K562 (cell line): ENCODE measurements at regions not wholly inside any gene's neighbourhood (a gene's known extent, or its start where the extent isn't known, plus 50 kb on each side); places are given as distances from the start of the nearest gene placed in this dataset.

ENCODE experiments used
- ATAC-seq: fragments of 200-7000 bp; cut with Tn5 transposase; 3 replicates; pipeline ENCODE4 v1.9.1; 2020; ENCODE audit warnings: moderate library complexity
- BruUV-seq: library from RNA; stranded (reverse); fragments of 400-500 nt; replicated peaks from 2 replicates; lab custom pipeline; 2021; lab: Mats Ljungman, UMichigan
- CTCF ChIA-PET: fragments of 300-600 bp; formaldehyde crosslinking; extraction: SDS; loops from one replicate; lab custom pipeline; 2021; ENCODE audit warnings: low intra/inter-chr PET ratio; lab: Yijun Ruan, JAX
- POLR2A ChIA-PET: fragments of 300-600, 350-650 bp; sonication (Branson Sonifier 250); formaldehyde crosslinking; extraction: SDS; loops from one replicate; lab custom pipeline; 2021; ENCODE audit warnings: antibody characterized with exemption, inconsistent platforms; lab: Yijun Ruan, JAX
- DNase-seq, 4 experiments: peaks; one replicate each; pipeline versions ENCODE4 v3.0.0 to v3.0.0-alpha.2; 2011 to 2018; ENCODE audit warnings: low spot score in 3 of 4, mixed read lengths in 3 of 4; ENCODE audit errors: extremely low read depth in 1 of 4
- FAIRE-seq: peaks from 2 replicates; lab custom pipeline; 2011; peaks lifted over from hg19 to GRCh38; lab: Jason Lieb, UNC
- H2AFZ ChIP-seq: 2 replicates; pipeline ENCODE4 v1.6.0; 2011; ENCODE audit warnings: low read depth, low read length, control low read depth, inconsistent platforms
- H3K27ac ChIP-seq: fragments of 200-600 bp; 3 replicates; pipeline ENCODE4 v1.8.0; 2011; ENCODE audit warnings: low read depth, mild to moderate bottlenecking, control low read depth, inconsistent platforms, low read length, moderate library complexity, mixed read lengths; ENCODE audit errors: extremely low read depth
- H3K27me3 ChIP-seq, 2 experiments: fragments of 300-600 bp in 1 of 2; 2 replicates in 1 of 2; 3 replicates in 1 of 2; pipeline versions ENCODE4 v1.6.0 to v1.8.0; 2011; ENCODE audit warnings: inconsistent platforms in 2 of 2, low read length in 2 of 2, mild to moderate bottlenecking in 1 of 2, mixed read lengths in 1 of 2, moderate library complexity in 1 of 2; ENCODE audit not compliant: control insufficient read depth in 2 of 2, insufficient read depth in 2 of 2
- H3K36me3 ChIP-seq: fragments of 300-600 bp; 3 replicates; pipeline ENCODE4 v1.8.0; 2011; ENCODE audit warnings: mild to moderate bottlenecking, low read length, inconsistent platforms; ENCODE audit not compliant: control insufficient read depth, insufficient read depth
- H3K4me1 ChIP-seq, 2 experiments: fragments of 200-600 bp in 1 of 2; replicated peaks in 1 of 2; 2 replicates in 1 of 2; 3 replicates in 1 of 2; pipeline versions ENCODE4 v1.5.1 to v1.8.0; 2011; ENCODE audit warnings: inconsistent platforms in 2 of 2, low read length in 2 of 2, mild to moderate bottlenecking in 1 of 2, mixed read lengths in 1 of 2, moderate library complexity in 1 of 2; ENCODE audit not compliant: control insufficient read depth in 2 of 2, insufficient read depth in 2 of 2
- H3K4me2 ChIP-seq: 2 replicates; pipeline ENCODE4 v1.6.1; 2011; ENCODE audit warnings: low read length, control low read depth, inconsistent platforms, mixed read lengths; ENCODE audit not compliant: insufficient read depth
- H3K4me3 ChIP-seq: fragments of 200-600 bp; sonication (generic), shearing (Covaris generic); 2 replicates; pipeline ENCODE4 v1.5.1; 2016; ENCODE audit warnings: control low read depth, inconsistent platforms
- H3K79me2 ChIP-seq: fragments of 200-600 bp; 3 replicates; pipeline ENCODE4 v1.8.0; 2011; ENCODE audit warnings: low read length, inconsistent platforms; ENCODE audit not compliant: control insufficient read depth, insufficient read depth
- H3K9ac ChIP-seq, 2 experiments: 2 replicates each; pipeline versions ENCODE4 v1.6.0 to v1.6.1; 2011; ENCODE audit warnings: low read depth in 2 of 2, low read length in 2 of 2, control low read depth in 1 of 2, inconsistent platforms in 1 of 2, mild to moderate bottlenecking in 1 of 2, mixed read lengths in 1 of 2; ENCODE audit not compliant: insufficient read depth in 1 of 2
- H3K9me1 ChIP-seq: one replicate; pipeline ENCODE4 v1.6.0; 2011; ENCODE audit warnings: inconsistent platforms, mild to moderate bottlenecking, low read length, moderate library complexity; ENCODE audit not compliant: control insufficient read depth, insufficient read depth
- H3K9me3 ChIP-seq: replicated peaks from 2 replicates; pipeline ENCODE4 v1.5.1; 2011; ENCODE audit warnings: low read depth, low read length, inconsistent platforms; ENCODE audit not compliant: control insufficient read depth, insufficient read depth
- H4K20me1 ChIP-seq: replicated peaks from 2 replicates; pipeline ENCODE4 v1.6.1; 2011; ENCODE audit warnings: low read length, inconsistent platforms, mixed read lengths; ENCODE audit not compliant: control insufficient read depth, insufficient read depth
- DDX20 ChIP-seq: fragments of 450-650 bp; IDR thresholded peaks from 2 replicates; pipeline ENCODE4 v1.6.1; 2016; ENCODE audit warnings: missing genetic modification characterization, low read depth, mild to moderate bottlenecking, missing compliant biosample characterization, moderate library complexity
- EP300 ChIP-seq: IDR thresholded peaks from 2 replicates; pipeline ENCODE4 v1.6.1; 2012; ENCODE audit warnings: low read length, improper control_type of control experiment
- HEY1 ChIP-seq: fragments of 250-450 bp; sonication (Bioruptor Pico); IDR thresholded peaks from 2 replicates; pipeline ENCODE4 v1.5.0; 2020; ENCODE audit warnings: mild to moderate bottlenecking, moderate library complexity, borderline replicate concordance
- HMBOX1 ChIP-seq: sonication (generic); IDR thresholded peaks from 2 replicates; pipeline ENCODE4 v1.6.1; 2016
- HNRNPK ChIP-seq: fragments of 200-400 bp; formaldehyde crosslinking; IDR thresholded peaks from one replicate; pipeline ENCODE4 v1.6.1; 2018; ENCODE audit warnings: mild to moderate bottlenecking, low read depth, low read length; ENCODE audit not compliant: poor library complexity, severe bottlenecking
- RAD21 ChIP-seq, 2 experiments: fragments of 250-450 bp in 1 of 2; fragments of 450-650 bp in 1 of 2; sonication (Bioruptor Pico) in 1 of 2; formaldehyde crosslinking in 1 of 2; IDR thresholded peaks in 1 of 2; conservative IDR thresholded peaks in 1 of 2; 2 replicates each; pipeline versions ENCODE4 v1.4.0 to v1.8.0; 2020 to 2022; ENCODE audit warnings: mild to moderate bottlenecking in 2 of 2, moderate library complexity in 1 of 2
- SETDB1 ChIP-seq: IDR thresholded peaks from one replicate; pipeline ENCODE4 v1.6.1; 2012; ENCODE audit warnings: low read length, control low read depth, inconsistent platforms
- SIN3B ChIP-seq: fragments of 450-650 bp; IDR thresholded peaks from 2 replicates; pipeline ENCODE4 v1.6.1; 2017; ENCODE audit warnings: low read depth, mild to moderate bottlenecking, moderate library complexity
- TCF3 ChIP-seq: sonication (generic); formaldehyde crosslinking; IDR thresholded peaks from 2 replicates; pipeline ENCODE4 v1.4.0; 2020; ENCODE audit warnings: mild to moderate bottlenecking, missing genetic modification reagents
- ZEB2 ChIP-seq: fragments of 450-650 bp; IDR thresholded peaks from 2 replicates; pipeline ENCODE4 v1.6.1; 2016
- ZNF140 ChIP-seq: fragments of 250-450 bp; sonication (Bioruptor Pico); IDR thresholded peaks from 2 replicates; pipeline ENCODE4 v1.8.0; 2021; ENCODE audit warnings: moderate library complexity, mild to moderate bottlenecking, inconsistent platforms
- ZNF785 ChIP-seq: fragments of 250-450 bp; sonication (Bioruptor Pico); IDR thresholded peaks from 2 replicates; pipeline ENCODE4 v1.4.0; 2020; ENCODE audit warnings: mild to moderate bottlenecking
- WGBS: fragments of 100-300 bp; shearing (Covaris generic); methylation state at CpG from one replicate; pipeline ENCODE4 v1.1.6; 2016; ENCODE audit warnings: low coverage, mixed read lengths; ENCODE audit not compliant: insufficient coverage; ENCODE audit errors: missing lambda C conversion rate; 5-methylcytosine and 5-hydroxymethylcytosine counted together
- in situ Hi-C: fragments of 300-500 bp; cut with MboI; formaldehyde crosslinking; loops from 4 replicates; pipeline ENCODE4 v1.15.0; 2018; ENCODE audit warnings: inconsistent platforms, mixed read lengths
- intact Hi-C: fragments of 100-400 bp; cut with micrococcal nuclease; formaldehyde crosslinking; loops from 2 replicates; pipeline ENCODE4 v1.14.2; 2022
- TF ChIP-seq, protein P1 (sequence below): sonication (generic); formaldehyde crosslinking; IDR thresholded peaks from 2 replicates; pipeline ENCODE4 v1.8.1; 2023; ENCODE audit warnings: mild to moderate bottlenecking, missing genetic modification reagents, moderate library complexity

DNA sequence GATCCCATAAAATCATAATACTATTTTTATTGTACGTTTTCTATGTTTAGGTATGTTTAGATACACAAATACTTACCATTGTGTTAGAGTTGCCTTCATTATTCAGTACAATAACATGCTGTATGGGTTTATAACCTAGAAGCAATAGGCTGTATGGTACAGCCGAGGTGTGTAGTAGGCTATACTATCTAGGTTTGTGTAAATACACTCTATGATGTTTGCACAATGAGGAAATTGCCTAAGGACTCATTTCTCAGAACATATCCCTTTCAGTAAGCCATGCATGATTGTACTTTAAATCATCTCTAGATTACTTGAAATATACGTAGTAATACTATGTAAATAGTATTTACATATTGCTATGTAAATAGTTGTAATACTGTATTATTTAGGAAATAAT, 156.7 kb downstream of the CDCA7 start:
- no peaks in the 10 kb centered on the region for H3K79me2 ChIP-seq
- no peak overlapping the region for H3K4me2 ChIP-seq
- FAIRE-seq (no peak), DNase-seq (no peak), ATAC-seq (no peak)
- H3K9ac ChIP-seq, result no peak overlapping the region
- H3K36me3 ChIP-seq, result no peaks in the 10 kb centered on the region
- no peak overlapping the region for H3K27ac ChIP-seq
- 0% methylated on average over 3 of the region's 3 CpGs for WGBS
- H4K20me1 ChIP-seq, result no peaks in the 10 kb centered on the region
- intact Hi-C loops, result no loop called here
- H2AFZ ChIP-seq, result no peak overlapping the region
- CTCF ChIA-PET, result no interaction called here
- no TSS peak for BruUV-seq
- peaks cover 1 to 7% of the 10 kb centered on the region in 2 experiments; a peak in 2 of 5 replicates for H3K27me3 ChIP-seq
- TF ChIP-seq HNRNPK (no peak), ZNF140 (CRISPR knock-in tag) (no peak), TCF3 (CRISPR knock-in tag) (no peak), SIN3B (no peak)
- no peak overlapping the region for H3K4me3 ChIP-seq
- no peaks in the 10 kb centered on the region for H3K9me3 ChIP-seq
- in situ Hi-C loops, result no loop called here
- no peaks in the 10 kb centered on the region for H3K4me1 ChIP-seq
- POLR2A ChIA-PET, result no interaction called here
- no peaks in the 10 kb centered on the region for H3K9me1 ChIP-seq

- ChIA-PET POLR2A (no interaction called here), CTCF (no interaction called here)
- WGBS, result 0% methylated on average over 1 of the region's 1 CpG
- Histone ChIP-seq H3K9me1 (no peaks in the 10 kb centered on the region), H3K36me3 (no peaks in the 10 kb centered on the region), H2AFZ (no peak overlapping the region), H3K9ac (no peak overlapping the region), H3K9me3 (no peaks in the 10 kb centered on the region), H4K20me1 (no peaks in the 10 kb centered on the region), H3K4me3 (no peak overlapping the region), H3K4me2 (no peak overlapping the region), H3K27ac (no peak overlapping the region), H3K79me2 (no peaks in the 10 kb centered on the region), H3K27me3 (peaks cover 0 to 7% of the 10 kb centered on the region in 2 experiments; a peak in 2 of 5 replicates), H3K4me1 (no peaks in the 10 kb centered on the region)
- intact Hi-C loops (no loop called here), in situ Hi-C loops (no loop called here)
- DNase-seq, result no peak
- no peak for FAIRE-seq
- TF ChIP-seq SETDB1 (no peak), EP300 (peak; percentile 71), HEY1 (CRISPR knock-in tag) (no peak), ZNF785 (CRISPR knock-in tag) (no peak), ZEB2 (peak; percentile 83), DDX20 (tag) (no peak), RAD21 (CRISPR knock-in tag; conservative IDR thresholded peaks at IDR 0.05 in 1 of 2, IDR thresholded peaks at IDR 0.05 in 1 of 2) (no peak), HMBOX1 (peak; percentile 62; the same call in 1 of the 2 replicates)
- TF ChIP-seq, protein P1, sequence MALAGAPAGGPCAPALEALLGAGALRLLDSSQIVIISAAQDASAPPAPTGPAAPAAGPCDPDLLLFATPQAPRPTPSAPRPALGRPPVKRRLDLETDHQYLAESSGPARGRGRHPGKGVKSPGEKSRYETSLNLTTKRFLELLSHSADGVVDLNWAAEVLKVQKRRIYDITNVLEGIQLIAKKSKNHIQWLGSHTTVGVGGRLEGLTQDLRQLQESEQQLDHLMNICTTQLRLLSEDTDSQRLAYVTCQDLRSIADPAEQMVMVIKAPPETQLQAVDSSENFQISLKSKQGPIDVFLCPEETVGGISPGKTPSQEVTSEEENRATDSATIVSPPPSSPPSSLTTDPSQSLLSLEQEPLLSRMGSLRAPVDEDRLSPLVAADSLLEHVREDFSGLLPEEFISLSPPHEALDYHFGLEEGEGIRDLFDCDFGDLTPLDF, result no peak
- BruUV-seq, result no TSS peak
- ATAC-seq, result 0 out of 3 replicates have a peak, but pooled peaks have one; percentile 33
Observed at GRCh38 chr2:173511942-173512341, 157.3 kb downstream of the CDCA7 start.
